Suprapubic skin (tissue), 3 donors: ENCODE measurements at regions not wholly inside any gene's neighbourhood (a gene's known extent, or its start where the extent isn't known, plus 50 kb on each side); places are given as distances from the start of the nearest gene placed in this dataset.
"Not testable (repeated sequence)": the region's sequence is repeated elsewhere in the genome, so short reads cannot be mapped to it uniquely, and the experiment has no call there.

Experiments
- POLR2A ChIP-seq, 2 donors: fragments of 450-650 bp; IDR thresholded peaks; one replicate each; pipeline ENCODE4 v1.6.1; 2017; ENCODE audit warnings: antibody characterized with exemption in 2 of 2, mild to moderate bottlenecking in 2 of 2, moderate library complexity in 2 of 2
- TF ChIP-seq, protein P1 (sequence below), 2 donors: fragments of 200-600 bp in 1 of 2; fragments of 450-650 bp in 1 of 2; sonication (generic) in 1 of 2; IDR thresholded peaks; one replicate each; pipeline ENCODE4 v1.5.1; 2016 to 2019; ENCODE audit warnings: antibody characterized with exemption in 2 of 2, mild to moderate bottlenecking in 1 of 2, moderate library complexity in 1 of 2

DNA sequence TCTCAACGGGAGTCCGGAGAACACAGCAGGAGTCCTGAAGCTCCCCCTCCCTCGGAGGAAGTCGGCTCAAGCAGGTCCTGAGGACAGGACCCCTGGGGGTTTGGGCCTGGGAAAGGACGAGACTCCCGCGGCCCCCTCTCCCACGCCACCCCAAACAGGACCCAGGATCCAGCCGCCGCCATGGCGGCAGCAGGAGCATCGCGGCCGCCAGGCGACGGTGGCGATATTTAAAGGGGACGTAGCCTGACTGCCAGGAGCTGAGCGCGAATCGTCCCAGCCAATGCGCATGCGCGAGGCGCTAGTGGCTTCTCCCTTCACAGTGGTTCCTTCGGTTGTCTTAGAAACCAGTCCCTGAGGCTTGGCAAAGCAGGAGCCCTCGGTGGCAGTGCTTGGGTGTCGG lies 101.7 kb upstream of the FOXD4L5 start:
- TF ChIP-seq, protein P1, sequence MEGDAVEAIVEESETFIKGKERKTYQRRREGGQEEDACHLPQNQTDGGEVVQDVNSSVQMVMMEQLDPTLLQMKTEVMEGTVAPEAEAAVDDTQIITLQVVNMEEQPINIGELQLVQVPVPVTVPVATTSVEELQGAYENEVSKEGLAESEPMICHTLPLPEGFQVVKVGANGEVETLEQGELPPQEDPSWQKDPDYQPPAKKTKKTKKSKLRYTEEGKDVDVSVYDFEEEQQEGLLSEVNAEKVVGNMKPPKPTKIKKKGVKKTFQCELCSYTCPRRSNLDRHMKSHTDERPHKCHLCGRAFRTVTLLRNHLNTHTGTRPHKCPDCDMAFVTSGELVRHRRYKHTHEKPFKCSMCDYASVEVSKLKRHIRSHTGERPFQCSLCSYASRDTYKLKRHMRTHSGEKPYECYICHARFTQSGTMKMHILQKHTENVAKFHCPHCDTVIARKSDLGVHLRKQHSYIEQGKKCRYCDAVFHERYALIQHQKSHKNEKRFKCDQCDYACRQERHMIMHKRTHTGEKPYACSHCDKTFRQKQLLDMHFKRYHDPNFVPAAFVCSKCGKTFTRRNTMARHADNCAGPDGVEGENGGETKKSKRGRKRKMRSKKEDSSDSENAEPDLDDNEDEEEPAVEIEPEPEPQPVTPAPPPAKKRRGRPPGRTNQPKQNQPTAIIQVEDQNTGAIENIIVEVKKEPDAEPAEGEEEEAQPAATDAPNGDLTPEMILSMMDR (IDR thresholded peaks at IDR 0.05), result not testable (repeated sequence)
- TF ChIP-seq POLR2A (IDR thresholded peaks at IDR 0.05), result not testable (repeated sequence)
